ENCODE measurements at regions not wholly inside any gene's neighbourhood (a gene's known extent, or its start where the extent isn't known, plus 50 kb on each side); places are given as distances from the start of the nearest gene placed in this dataset.
"Not testable (repeated sequence)": the region's sequence is repeated elsewhere in the genome, so short reads cannot be mapped to it uniquely, and the experiment has no call there.

GRCh38 chr9:11196840-11197365 is 584.1 kb upstream of the PTPRD start:
- TF ChIP-seq CTCF (IDR thresholded peaks at IDR 0.05); NFE2L2 (conservative IDR thresholded peaks at IDR 0.05; ENCODE audit: low read length); PBX3 (IDR thresholded peaks at IDR 0.05); POLR2A (IDR thresholded peaks at IDR 0.05; ENCODE audit: low read length); JUNB (IDR thresholded peaks at IDR 0.05); SMC3 (IDR thresholded peaks at IDR 0.05); ZFP36 (IDR thresholded peaks at IDR 0.05; ENCODE audit: borderline replicate concordance, partially characterized antibody); MYC (IDR thresholded peaks at IDR 0.05; ENCODE audit: borderline replicate concordance, low read length); ESRRA (IDR thresholded peaks at IDR 0.05; ENCODE audit: borderline replicate concordance, low read length); BHLHE40 (IDR thresholded peaks at IDR 0.05; ENCODE audit: low read depth, low read length): not testable (repeated sequence)

Measured in A549 (cell line).